ENCODE measurements at regions not wholly inside any gene's neighbourhood (a gene's known extent, or its start where the extent isn't known, plus 50 kb on each side); places are given as distances from the start of the nearest gene placed in this dataset.
"Not testable (repeated sequence)": the region's sequence is repeated elsewhere in the genome, so short reads cannot be mapped to it uniquely, and the experiment has no call there.

DNA sequence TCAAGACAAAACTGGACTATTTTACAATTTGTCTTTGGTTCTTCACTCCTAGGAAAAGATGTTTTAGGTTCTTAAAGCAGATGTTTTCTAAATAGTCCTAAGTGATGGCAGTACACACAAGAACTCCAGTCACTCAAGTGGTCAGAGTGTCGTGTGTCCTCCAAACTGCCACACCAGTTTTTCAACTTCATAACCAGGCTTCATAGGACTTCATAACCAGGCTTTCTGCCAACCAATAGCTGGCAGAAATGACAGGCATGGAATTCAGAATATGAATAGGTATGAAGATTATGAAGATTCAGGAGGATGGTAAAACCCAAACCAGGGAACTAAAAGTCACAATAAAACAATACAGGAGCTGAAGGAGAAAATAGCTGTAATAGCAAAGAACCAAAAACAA, 721.2 kb upstream of the SEMA3D start:
- Histone ChIP-seq H3K4me3 (no peak overlapping the region), H3K36me3 (no peaks in the 10 kb centered on the region), H3K27me3 (no peaks in the 10 kb centered on the region), H3K27ac (no peak overlapping the region), H3K9me3 (no peaks in the 10 kb centered on the region), H3K4me1 (no peaks in the 10 kb centered on the region)
- TF ChIP-seq, protein P1, sequence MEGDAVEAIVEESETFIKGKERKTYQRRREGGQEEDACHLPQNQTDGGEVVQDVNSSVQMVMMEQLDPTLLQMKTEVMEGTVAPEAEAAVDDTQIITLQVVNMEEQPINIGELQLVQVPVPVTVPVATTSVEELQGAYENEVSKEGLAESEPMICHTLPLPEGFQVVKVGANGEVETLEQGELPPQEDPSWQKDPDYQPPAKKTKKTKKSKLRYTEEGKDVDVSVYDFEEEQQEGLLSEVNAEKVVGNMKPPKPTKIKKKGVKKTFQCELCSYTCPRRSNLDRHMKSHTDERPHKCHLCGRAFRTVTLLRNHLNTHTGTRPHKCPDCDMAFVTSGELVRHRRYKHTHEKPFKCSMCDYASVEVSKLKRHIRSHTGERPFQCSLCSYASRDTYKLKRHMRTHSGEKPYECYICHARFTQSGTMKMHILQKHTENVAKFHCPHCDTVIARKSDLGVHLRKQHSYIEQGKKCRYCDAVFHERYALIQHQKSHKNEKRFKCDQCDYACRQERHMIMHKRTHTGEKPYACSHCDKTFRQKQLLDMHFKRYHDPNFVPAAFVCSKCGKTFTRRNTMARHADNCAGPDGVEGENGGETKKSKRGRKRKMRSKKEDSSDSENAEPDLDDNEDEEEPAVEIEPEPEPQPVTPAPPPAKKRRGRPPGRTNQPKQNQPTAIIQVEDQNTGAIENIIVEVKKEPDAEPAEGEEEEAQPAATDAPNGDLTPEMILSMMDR (IDR thresholded peaks at IDR 0.05 in 4 of 5, conservative IDR thresholded peaks at IDR 0.05 in 1 of 5): no peak
- no peak for TF ChIP-seq POLR2A (IDR thresholded peaks at IDR 0.05)
- in situ Hi-C loops (cut with MboI; ENCODE audit: low sequenced_read_pairs in 4 of 4): no loop called here
- ATAC-seq (no peak), DNase-seq (no peak)
- intact Hi-C loops (cut with DNase I; ENCODE audit: low total_unique reads): no loop called here

DNA sequence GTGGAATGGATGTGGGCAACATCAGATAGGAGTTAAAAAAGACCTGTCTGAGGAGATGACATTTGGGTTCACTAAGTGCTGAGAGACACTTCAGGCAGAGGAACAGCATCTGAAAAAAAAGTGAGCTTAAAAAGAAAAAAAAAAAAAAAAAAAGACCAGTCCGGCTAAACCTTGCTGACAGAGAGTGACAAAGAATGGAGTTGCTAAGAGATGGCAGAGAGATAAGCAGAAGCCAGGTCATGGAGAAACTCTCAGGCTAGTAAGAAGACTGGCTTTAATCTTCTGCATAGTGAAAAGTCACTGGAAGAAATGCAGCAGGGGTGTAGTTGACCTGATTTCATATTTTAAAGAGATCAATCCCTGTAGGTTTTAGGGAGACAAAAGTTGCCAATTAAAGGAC, 711.1 kb upstream of the SEMA3D start:
- Histone ChIP-seq H3K4me1 (no peaks in the 10 kb centered on the region), H3K4me3 (no peak overlapping the region), H3K9me3 (no peaks in the 10 kb centered on the region), H3K27me3 (no peaks in the 10 kb centered on the region), H3K27ac (no peak overlapping the region), H3K36me3 (no peaks in the 10 kb centered on the region)
- ATAC-seq: no peak
- DNase-seq: no peak
- in situ Hi-C loops (cut with MboI; ENCODE audit: low sequenced_read_pairs in 4 of 4) (loop anchor here in 1 of 4 donors (25.0 kb wide), 1 partner anchor 564 kb away; no protein-coding TSS in a partner anchor), intact Hi-C loops (cut with DNase I; ENCODE audit: low total_unique reads) (no loop called here)
- no peak for TF ChIP-seq POLR2A (IDR thresholded peaks at IDR 0.05)
- TF ChIP-seq, protein P1 (IDR thresholded peaks at IDR 0.05 in 4 of 5, conservative IDR thresholded peaks at IDR 0.05 in 1 of 5): no peak

DNA sequence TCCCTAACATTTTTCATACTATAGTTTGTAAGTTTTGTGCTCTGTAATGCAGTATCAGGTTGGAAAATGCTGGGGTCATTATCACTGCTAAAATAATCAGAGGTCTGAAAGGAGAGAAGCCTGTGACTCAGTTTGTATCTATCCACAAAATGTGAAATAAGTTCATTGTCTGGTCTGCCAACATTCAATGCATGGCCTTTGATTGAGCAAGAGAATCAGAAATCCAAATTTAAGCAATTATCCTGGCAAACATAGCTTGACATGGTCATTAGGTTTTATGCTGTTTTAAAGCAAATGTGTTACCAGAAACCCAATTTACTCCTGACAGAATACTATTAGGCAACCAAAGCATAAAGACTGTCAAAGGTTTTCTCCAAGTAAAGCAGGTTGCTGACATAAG, 709.7 kb upstream of the SEMA3D start:
- TF ChIP-seq, protein P1 (IDR thresholded peaks at IDR 0.05 in 4 of 5, conservative IDR thresholded peaks at IDR 0.05 in 1 of 5): no peak
- TF ChIP-seq POLR2A (IDR thresholded peaks at IDR 0.05): no peak
- intact Hi-C loops (cut with DNase I; ENCODE audit: low total_unique reads): no loop called here
- in situ Hi-C loops (cut with MboI; ENCODE audit: low sequenced_read_pairs in 4 of 4): loop anchor here in 1 of 4 donors (25.0 kb wide), 1 partner anchor 566 kb away; no protein-coding TSS in a partner anchor

DNA sequence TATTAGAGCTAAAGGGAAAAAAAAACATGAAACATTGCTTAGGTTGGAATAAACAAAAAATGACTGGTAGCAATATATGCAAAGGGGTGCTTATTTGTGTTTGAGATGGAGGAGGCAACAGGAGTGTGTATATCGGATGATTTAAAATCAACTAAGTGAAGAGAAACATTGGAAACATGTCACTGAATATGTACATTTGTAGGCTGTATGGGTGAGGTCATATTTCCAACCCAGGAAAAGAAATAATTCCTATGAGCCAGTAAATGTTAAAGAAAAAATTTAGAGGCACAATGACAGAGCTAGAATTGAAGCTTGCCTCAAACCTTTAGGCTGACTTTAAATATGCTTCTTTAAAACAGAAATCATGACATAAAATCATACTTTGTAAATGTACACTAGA, 709.0 kb upstream of the SEMA3D start:
- in situ Hi-C loops (cut with MboI; ENCODE audit: low sequenced_read_pairs in 4 of 4) (loop anchor here in 1 of 4 donors (25.0 kb wide), 1 partner anchor 566 kb away; no protein-coding TSS in a partner anchor), intact Hi-C loops (cut with DNase I; ENCODE audit: low total_unique reads) (no loop called here)
- DNase-seq (no peak), ATAC-seq (no peak)
- no peak for TF ChIP-seq POLR2A (IDR thresholded peaks at IDR 0.05)
- TF ChIP-seq, protein P1 (IDR thresholded peaks at IDR 0.05 in 4 of 5, conservative IDR thresholded peaks at IDR 0.05 in 1 of 5): no peak
- H3K4me3 ChIP-seq: no peak overlapping the region
- no peaks in the 10 kb centered on the region for H3K9me3 ChIP-seq
- H3K36me3 ChIP-seq: no peaks in the 10 kb centered on the region
- no peaks in the 10 kb centered on the region for H3K27me3 ChIP-seq
- no peaks in the 10 kb centered on the region for H3K4me1 ChIP-seq
- H3K27ac ChIP-seq: no peak overlapping the region

More for the DNA sequence above, 709.7 kb upstream of the SEMA3D start:
- Histone ChIP-seq H3K9me3 (no peaks in the 10 kb centered on the region), H3K4me1 (no peaks in the 10 kb centered on the region), H3K36me3 (no peaks in the 10 kb centered on the region), H3K27ac (no peak overlapping the region), H3K4me3 (no peak overlapping the region), H3K27me3 (no peaks in the 10 kb centered on the region)
- no peak for DNase-seq
- no peak for ATAC-seq

DNA sequence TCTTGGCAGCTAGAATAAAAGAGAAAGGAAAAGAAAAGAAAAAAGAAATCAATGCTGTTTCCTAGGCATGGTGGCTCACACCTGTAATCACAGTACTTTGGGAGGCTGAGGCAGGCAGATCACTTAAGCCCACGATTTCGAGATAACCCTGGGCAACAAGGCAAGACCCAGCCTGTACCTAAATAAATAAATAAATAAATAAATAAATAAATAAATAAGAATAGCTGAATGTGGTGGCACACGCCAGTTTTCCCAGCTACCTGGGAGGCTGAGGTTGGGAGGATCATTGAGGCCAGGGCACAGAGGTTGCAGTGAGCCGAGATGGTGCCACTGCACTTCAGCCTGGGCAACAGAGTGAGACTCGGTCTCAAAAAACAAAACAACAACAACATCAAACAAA, 705.0 kb upstream of the SEMA3D start:
- in situ Hi-C loops (cut with MboI; ENCODE audit: low sequenced_read_pairs in 4 of 4): loop anchor here in 1 of 4 donors (25.0 kb wide), 1 partner anchor 570 kb away; no protein-coding TSS in a partner anchor
- H3K9me3 ChIP-seq; intact Hi-C loops (cut with DNase I; ENCODE audit: low total_unique reads): not testable (repeated sequence)

More for the DNA sequence above, 705.0 kb upstream of the SEMA3D start:
- not testable (repeated sequence) for H3K27ac ChIP-seq, H3K4me1 ChIP-seq, ATAC-seq, DNase-seq, H3K27me3 ChIP-seq, H3K4me3 ChIP-seq, H3K36me3 ChIP-seq
